GM23338 (cell line): ENCODE measurements at regions not wholly inside any gene's neighbourhood (a gene's known extent, or its start where the extent isn't known, plus 50 kb on each side); places are given as distances from the start of the nearest gene placed in this dataset.

ENCODE experiments used
- ATAC-seq: fragments of 200-7000 bp; cut with Tn5 transposase; 3 replicates; pipeline ENCODE4 v1.9.1; 2020
- DNase-seq: peaks from one replicate; pipeline ENCODE4 v3.0.0-alpha.2; 2015; ENCODE audit warnings: low spot score
- H2AFZ ChIP-seq: fragments of 200-600 bp; sonication (generic); 2 replicates; pipeline ENCODE4 v1.8.0; 2016; ENCODE audit warnings: antibody characterized with exemption, mild to moderate bottlenecking, moderate library complexity
- H3F3A ChIP-seq: fragments of 200-600 bp; sonication (generic); replicated peaks from 2 replicates; pipeline ENCODE4 v1.8.0; 2017; ENCODE audit warnings: antibody characterized with exemption, mixed run types, low read depth
- H3K27ac ChIP-seq: fragments of 200-600 bp; sonication (generic); 2 replicates; pipeline ENCODE4 v1.6.1; 2016; ENCODE audit warnings: low read depth
- H3K27me3 ChIP-seq: fragments of 200-600 bp; sonication (generic); 2 replicates; pipeline ENCODE4 v1.8.0; 2016; ENCODE audit warnings: mild to moderate bottlenecking, mixed run types, moderate library complexity; ENCODE audit not compliant: insufficient read depth
- H3K36me3 ChIP-seq: fragments of 200-600 bp; sonication (generic); 2 replicates; pipeline ENCODE4 v1.8.0; 2016; ENCODE audit warnings: mild to moderate bottlenecking; ENCODE audit not compliant: insufficient read depth
- H3K4me1 ChIP-seq: fragments of 200-600 bp; sonication (generic); 2 replicates; pipeline ENCODE4 v1.8.0; 2016; ENCODE audit warnings: mild to moderate bottlenecking, moderate library complexity; ENCODE audit not compliant: insufficient read depth
- H3K4me2 ChIP-seq: fragments of 200-600 bp; sonication (generic); 2 replicates; pipeline ENCODE4 v1.7.1; 2017; ENCODE audit warnings: mixed run types
- H3K4me3 ChIP-seq: fragments of 200-600 bp; sonication (generic); 2 replicates; pipeline ENCODE4 v1.6.1; 2016; ENCODE audit warnings: mixed run types
- H3K79me2 ChIP-seq: fragments of 200-600 bp; sonication (generic); replicated peaks from 2 replicates; pipeline ENCODE4 v1.8.0; 2017; ENCODE audit warnings: mild to moderate bottlenecking; ENCODE audit not compliant: insufficient read depth
- H3K9me2 ChIP-seq: fragments of 200-600 bp; sonication (generic); 2 replicates; pipeline ENCODE4 v1.8.0; 2017; ENCODE audit not compliant: insufficient read depth
- H4K20me1 ChIP-seq: fragments of 200-600 bp; sonication (generic); replicated peaks from 2 replicates; pipeline ENCODE4 v1.8.0; 2017; ENCODE audit warnings: mild to moderate bottlenecking; ENCODE audit not compliant: insufficient read depth
- H3K27ac Mint-ChIP-seq: 2 replicates; pipeline ENCODE4 v1.8.0; 2020; ENCODE audit warnings: inconsistent platforms, mild to moderate bottlenecking, moderate library complexity, mixed read lengths
- H3K27me3 Mint-ChIP-seq: 3 replicates; pipeline ENCODE4 v1.8.0; 2022; ENCODE audit warnings: low read depth, mild to moderate bottlenecking, moderate library complexity, mixed read lengths, inconsistent platforms; ENCODE audit not compliant: insufficient read depth, poor library complexity
- H3K36me3 Mint-ChIP-seq: 3 replicates; pipeline ENCODE4 v1.8.0; 2021; ENCODE audit warnings: low read depth, mild to moderate bottlenecking, inconsistent platforms, moderate library complexity, mixed read lengths
- H3K4me1 Mint-ChIP-seq: 3 replicates; pipeline ENCODE4 v1.8.0; 2020; ENCODE audit warnings: mild to moderate bottlenecking, inconsistent platforms, mixed read lengths
- H3K4me3 Mint-ChIP-seq: 3 replicates; pipeline ENCODE4 v1.8.0; 2021; ENCODE audit warnings: moderate library complexity, mild to moderate bottlenecking, inconsistent platforms, mixed read lengths
- H3K9me3 Mint-ChIP-seq: 3 replicates; pipeline ENCODE4 v1.8.0; 2020; ENCODE audit warnings: moderate library complexity, mild to moderate bottlenecking, inconsistent platforms, mixed read lengths
- CREB1 ChIP-seq: fragments of 250-450 bp; sonication (Bioruptor Pico); IDR thresholded peaks from 2 replicates; pipeline ENCODE4 v1.5.0; 2020; ENCODE audit warnings: low read depth, mild to moderate bottlenecking, moderate library complexity
- EZH2 ChIP-seq: fragments of 200-600 bp; sonication (generic); IDR thresholded peaks from one replicate; pipeline ENCODE4 v1.8.0; 2017; ENCODE audit warnings: antibody characterized with exemption, mild to moderate bottlenecking, low read depth; ENCODE audit not compliant: unreplicated experiment
- EZH2phosphoT487 ChIP-seq: fragments of 200-600 bp; sonication (generic); IDR thresholded peaks from one replicate; pipeline ENCODE4 v1.8.1; 2018; ENCODE audit warnings: antibody characterized with exemption; ENCODE audit not compliant: unreplicated experiment
- JUNB ChIP-seq: IDR thresholded peaks from one replicate; pipeline ENCODE4 v1.6.1; 2016; ENCODE audit warnings: antibody characterized with exemption; ENCODE audit not compliant: unreplicated experiment
- NANOG ChIP-seq: IDR thresholded peaks from 2 replicates; pipeline ENCODE4 v1.6.1; 2016; ENCODE audit warnings: antibody characterized with exemption, borderline replicate concordance
- POLR2AphosphoS5 ChIP-seq: IDR thresholded peaks from 2 replicates; pipeline ENCODE4 v1.6.1; 2016; ENCODE audit warnings: antibody characterized with exemption, low read depth
- STAT1 ChIP-seq: IDR thresholded peaks from one replicate; pipeline ENCODE4 v1.6.1; 2016; ENCODE audit warnings: antibody characterized with exemption; ENCODE audit not compliant: unreplicated experiment
- ZNF114 ChIP-seq: fragments of 250-450 bp; sonication (Bioruptor Pico); IDR thresholded peaks from 2 replicates; pipeline ENCODE4 v1.5.0; 2020; ENCODE audit warnings: mild to moderate bottlenecking, moderate library complexity
- ZNF331 ChIP-seq: fragments of 250-450 bp; sonication (Bioruptor Pico); IDR thresholded peaks from 2 replicates; pipeline ENCODE4 v1.5.0; 2020; ENCODE audit warnings: low read depth, mild to moderate bottlenecking, moderate library complexity
- TF ChIP-seq, protein P1 (sequence below): fragments of 250-450 bp; sonication (Bioruptor Pico); IDR thresholded peaks from 2 replicates; pipeline ENCODE4 v1.5.0; 2020; ENCODE audit warnings: mild to moderate bottlenecking, moderate library complexity
- TF ChIP-seq, protein P2 (sequence below): IDR thresholded peaks from one replicate; pipeline ENCODE4 v1.6.1; 2018; ENCODE audit warnings: antibody characterized with exemption; ENCODE audit not compliant: unreplicated experiment
- TF ChIP-seq, protein P3 (sequence below), 2 experiments: fragments of 200-600 bp in 1 of 2; sonication (generic) in 1 of 2; conservative IDR thresholded peaks; 2 replicates each; pipeline versions ENCODE4 v1.5.1 to v1.6.1; 2016 to 2017; ENCODE audit warnings: antibody characterized with exemption in 2 of 2, low read depth in 2 of 2, mild to moderate bottlenecking in 2 of 2, moderate library complexity in 1 of 2

DNA sequence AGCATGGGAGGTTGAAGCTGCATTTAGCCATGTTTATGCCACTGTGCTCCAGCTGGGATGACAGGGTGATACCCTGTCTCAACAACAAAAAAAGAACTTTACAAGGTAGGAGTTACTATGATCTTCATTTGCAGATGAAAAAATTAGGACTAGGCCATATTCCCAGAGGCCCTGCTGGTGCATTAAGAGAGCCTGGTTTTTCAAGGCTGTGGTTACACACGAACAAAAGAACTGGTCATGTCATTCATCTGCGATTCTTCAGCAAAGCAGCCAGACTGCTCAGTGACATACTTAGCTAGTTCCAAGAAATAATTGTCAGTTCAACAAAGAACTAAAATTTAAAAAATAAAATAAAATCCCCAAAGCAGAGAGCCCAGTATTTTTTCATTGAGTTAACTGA, 66.1 kb upstream of the SLC22A15 start (continued):
- TF ChIP-seq, protein P1, sequence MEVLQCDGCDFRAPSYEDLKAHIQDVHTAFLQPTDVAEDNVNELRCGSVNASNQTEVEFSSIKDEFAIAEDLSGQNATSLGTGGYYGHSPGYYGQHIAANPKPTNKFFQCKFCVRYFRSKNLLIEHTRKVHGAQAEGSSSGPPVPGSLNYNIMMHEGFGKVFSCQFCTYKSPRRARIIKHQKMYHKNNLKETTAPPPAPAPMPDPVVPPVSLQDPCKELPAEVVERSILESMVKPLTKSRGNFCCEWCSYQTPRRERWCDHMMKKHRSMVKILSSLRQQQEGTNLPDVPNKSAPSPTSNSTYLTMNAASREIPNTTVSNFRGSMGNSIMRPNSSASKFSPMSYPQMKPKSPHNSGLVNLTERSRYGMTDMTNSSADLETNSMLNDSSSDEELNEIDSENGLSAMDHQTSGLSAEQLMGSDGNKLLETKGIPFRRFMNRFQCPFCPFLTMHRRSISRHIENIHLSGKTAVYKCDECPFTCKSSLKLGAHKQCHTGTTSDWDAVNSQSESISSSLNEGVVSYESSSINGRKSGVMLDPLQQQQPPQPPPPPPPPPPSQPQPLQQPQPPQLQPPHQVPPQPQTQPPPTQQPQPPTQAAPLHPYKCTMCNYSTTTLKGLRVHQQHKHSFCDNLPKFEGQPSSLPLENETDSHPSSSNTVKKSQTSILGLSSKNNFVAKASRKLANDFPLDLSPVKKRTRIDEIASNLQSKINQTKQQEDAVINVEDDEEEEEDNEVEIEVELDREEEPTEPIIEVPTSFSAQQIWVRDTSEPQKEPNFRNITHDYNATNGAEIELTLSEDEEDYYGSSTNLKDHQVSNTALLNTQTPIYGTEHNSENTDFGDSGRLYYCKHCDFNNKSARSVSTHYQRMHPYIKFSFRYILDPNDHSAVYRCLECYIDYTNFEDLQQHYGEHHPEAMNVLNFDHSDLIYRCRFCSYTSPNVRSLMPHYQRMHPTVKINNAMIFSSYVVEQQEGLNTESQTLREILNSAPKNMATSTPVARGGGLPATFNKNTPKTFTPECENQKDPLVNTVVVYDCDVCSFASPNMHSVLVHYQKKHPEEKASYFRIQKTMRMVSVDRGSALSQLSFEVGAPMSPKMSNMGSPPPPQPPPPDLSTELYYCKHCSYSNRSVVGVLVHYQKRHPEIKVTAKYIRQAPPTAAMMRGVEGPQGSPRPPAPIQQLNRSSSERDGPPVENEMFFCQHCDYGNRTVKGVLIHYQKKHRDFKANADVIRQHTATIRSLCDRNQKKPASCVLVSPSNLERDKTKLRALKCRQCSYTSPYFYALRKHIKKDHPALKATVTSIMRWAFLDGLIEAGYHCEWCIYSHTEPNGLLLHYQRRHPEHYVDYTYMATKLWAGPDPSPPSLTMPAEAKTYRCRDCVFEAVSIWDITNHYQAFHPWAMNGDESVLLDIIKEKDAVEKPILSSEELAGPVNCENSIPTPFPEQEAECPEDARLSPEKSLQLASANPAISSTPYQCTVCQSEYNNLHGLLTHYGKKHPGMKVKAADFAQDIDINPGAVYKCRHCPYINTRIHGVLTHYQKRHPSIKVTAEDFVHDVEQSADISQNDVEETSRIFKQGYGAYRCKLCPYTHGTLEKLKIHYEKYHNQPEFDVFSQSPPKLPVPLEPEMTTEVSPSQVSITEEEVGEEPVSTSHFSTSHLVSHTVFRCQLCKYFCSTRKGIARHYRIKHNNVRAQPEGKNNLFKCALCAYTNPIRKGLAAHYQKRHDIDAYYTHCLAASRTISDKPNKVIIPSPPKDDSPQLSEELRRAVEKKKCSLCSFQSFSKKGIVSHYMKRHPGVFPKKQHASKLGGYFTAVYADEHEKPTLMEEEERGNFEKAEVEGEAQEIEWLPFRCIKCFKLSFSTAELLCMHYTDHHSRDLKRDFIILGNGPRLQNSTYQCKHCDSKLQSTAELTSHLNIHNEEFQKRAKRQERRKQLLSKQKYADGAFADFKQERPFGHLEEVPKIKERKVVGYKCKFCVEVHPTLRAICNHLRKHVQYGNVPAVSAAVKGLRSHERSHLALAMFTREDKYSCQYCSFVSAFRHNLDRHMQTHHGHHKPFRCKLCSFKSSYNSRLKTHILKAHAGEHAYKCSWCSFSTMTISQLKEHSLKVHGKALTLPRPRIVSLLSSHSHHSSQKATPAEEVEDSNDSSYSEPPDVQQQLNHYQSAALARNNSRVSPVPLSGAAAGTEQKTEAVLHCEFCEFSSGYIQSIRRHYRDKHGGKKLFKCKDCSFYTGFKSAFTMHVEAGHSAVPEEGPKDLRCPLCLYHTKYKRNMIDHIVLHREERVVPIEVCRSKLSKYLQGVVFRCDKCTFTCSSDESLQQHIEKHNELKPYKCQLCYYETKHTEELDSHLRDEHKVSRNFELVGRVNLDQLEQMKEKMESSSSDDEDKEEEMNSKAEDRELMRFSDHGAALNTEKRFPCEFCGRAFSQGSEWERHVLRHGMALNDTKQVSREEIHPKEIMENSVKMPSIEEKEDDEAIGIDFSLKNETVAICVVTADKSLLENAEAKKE (CRISPR knock-in tag) = no peak
- TF ChIP-seq EZH2 (no peak), STAT1 (no peak), JUNB (no peak), EZH2phosphoT487 (no peak)

DNA sequence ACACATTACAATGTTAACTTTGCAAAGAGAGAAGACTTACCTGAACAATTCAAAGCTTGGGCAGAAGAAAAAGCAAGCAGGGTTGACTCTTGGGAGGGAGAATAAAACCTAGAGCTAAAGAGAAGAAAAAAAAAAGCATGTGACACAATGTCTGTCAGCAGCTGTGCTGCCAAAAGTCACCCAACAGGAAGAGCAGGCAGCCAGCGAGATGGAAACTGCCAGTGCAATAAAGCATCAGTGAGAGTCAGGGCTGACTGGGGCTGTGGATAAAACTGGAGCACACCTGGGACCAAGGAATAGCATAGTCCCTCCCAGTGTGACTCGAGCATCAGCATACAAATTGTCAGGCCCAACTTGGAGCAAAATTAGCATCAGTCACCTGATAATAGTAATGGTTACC, 65.0 kb upstream of the SLC22A15 start:
- no peaks in the 10 kb centered on the region for H3K79me2 ChIP-seq
- no peak overlapping the region for H3K27ac ChIP-seq
- H3K4me3 Mint-ChIP-seq = no peak overlapping the region
- no peak overlapping the region for H2AFZ ChIP-seq
- H3K9me3 Mint-ChIP-seq = peaks cover 2% of the 10 kb centered on the region; the same call in 1 of the 3 replicates
- H3K36me3 ChIP-seq = no peaks in the 10 kb centered on the region
- no peaks in the 10 kb centered on the region for H3K36me3 Mint-ChIP-seq
- peaks cover 47% of the 10 kb centered on the region; the same call in 2 of the 3 replicates for H3K4me1 Mint-ChIP-seq
- H3K4me3 ChIP-seq = no peak overlapping the region
- DNase-seq (no peak), ATAC-seq (no peak; the same call in 2 of the 3 replicates)
- H3K27me3 Mint-ChIP-seq = no peaks in the 10 kb centered on the region
- H3K4me2 ChIP-seq = no peak overlapping the region
- H4K20me1 ChIP-seq = no peaks in the 10 kb centered on the region
- no peaks in the 10 kb centered on the region for H3K27me3 ChIP-seq
- no peaks in the 10 kb centered on the region for H3K9me2 ChIP-seq
- H3K4me1 ChIP-seq = peaks cover 36% of the 10 kb centered on the region
- no peak overlapping the region for H3K27ac Mint-ChIP-seq
- H3F3A ChIP-seq = no peaks in the 10 kb centered on the region
- TF ChIP-seq CREB1 (CRISPR knock-in tag) (no peak), EZH2 (no peak), ZNF331 (CRISPR knock-in tag) (no peak), POLR2AphosphoS5 (no peak), EZH2phosphoT487 (no peak), NANOG (no peak), ZNF114 (CRISPR knock-in tag) (no peak)
- TF ChIP-seq, protein P2, sequence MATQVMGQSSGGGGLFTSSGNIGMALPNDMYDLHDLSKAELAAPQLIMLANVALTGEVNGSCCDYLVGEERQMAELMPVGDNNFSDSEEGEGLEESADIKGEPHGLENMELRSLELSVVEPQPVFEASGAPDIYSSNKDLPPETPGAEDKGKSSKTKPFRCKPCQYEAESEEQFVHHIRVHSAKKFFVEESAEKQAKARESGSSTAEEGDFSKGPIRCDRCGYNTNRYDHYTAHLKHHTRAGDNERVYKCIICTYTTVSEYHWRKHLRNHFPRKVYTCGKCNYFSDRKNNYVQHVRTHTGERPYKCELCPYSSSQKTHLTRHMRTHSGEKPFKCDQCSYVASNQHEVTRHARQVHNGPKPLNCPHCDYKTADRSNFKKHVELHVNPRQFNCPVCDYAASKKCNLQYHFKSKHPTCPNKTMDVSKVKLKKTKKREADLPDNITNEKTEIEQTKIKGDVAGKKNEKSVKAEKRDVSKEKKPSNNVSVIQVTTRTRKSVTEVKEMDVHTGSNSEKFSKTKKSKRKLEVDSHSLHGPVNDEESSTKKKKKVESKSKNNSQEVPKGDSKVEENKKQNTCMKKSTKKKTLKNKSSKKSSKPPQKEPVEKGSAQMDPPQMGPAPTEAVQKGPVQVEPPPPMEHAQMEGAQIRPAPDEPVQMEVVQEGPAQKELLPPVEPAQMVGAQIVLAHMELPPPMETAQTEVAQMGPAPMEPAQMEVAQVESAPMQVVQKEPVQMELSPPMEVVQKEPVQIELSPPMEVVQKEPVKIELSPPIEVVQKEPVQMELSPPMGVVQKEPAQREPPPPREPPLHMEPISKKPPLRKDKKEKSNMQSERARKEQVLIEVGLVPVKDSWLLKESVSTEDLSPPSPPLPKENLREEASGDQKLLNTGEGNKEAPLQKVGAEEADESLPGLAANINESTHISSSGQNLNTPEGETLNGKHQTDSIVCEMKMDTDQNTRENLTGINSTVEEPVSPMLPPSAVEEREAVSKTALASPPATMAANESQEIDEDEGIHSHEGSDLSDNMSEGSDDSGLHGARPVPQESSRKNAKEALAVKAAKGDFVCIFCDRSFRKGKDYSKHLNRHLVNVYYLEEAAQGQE = no peak
- TF ChIP-seq, protein P3, sequence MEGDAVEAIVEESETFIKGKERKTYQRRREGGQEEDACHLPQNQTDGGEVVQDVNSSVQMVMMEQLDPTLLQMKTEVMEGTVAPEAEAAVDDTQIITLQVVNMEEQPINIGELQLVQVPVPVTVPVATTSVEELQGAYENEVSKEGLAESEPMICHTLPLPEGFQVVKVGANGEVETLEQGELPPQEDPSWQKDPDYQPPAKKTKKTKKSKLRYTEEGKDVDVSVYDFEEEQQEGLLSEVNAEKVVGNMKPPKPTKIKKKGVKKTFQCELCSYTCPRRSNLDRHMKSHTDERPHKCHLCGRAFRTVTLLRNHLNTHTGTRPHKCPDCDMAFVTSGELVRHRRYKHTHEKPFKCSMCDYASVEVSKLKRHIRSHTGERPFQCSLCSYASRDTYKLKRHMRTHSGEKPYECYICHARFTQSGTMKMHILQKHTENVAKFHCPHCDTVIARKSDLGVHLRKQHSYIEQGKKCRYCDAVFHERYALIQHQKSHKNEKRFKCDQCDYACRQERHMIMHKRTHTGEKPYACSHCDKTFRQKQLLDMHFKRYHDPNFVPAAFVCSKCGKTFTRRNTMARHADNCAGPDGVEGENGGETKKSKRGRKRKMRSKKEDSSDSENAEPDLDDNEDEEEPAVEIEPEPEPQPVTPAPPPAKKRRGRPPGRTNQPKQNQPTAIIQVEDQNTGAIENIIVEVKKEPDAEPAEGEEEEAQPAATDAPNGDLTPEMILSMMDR (conservative IDR thresholded peaks at IDR 0.05; ENCODE audit: low read depth in 2 of 2) = no peak
